ENCODE measurements at regions not wholly inside any gene's neighbourhood (a gene's known extent, or its start where the extent isn't known, plus 50 kb on each side); places are given as distances from the start of the nearest gene placed in this dataset.

DNA sequence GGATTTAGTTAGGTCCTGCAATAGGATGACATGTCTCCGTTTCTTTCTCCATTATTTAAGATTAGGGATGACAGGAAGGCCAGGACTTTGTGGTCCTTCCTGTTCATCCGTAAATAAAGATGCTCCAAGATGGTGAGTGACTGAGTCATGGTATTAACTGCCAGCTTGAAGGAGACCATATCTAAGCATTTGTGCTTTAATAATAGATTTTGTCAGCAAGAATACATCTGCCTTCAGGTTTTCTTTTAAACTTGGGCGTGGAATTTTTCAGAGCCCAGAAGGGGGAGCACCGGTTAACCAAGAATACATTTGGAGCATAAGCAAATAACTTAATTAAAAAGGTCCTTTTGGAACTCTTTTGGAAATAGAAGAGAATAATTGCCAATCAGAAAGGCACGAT lies 68.2 kb downstream of the ARHGAP35 start:
- Histone ChIP-seq H3K4me1 (0 out of 2 replicates have a peak, but pooled peaks cover 3% of the 10 kb centered on the region), H3K4me3 (no peak overlapping the region), H3K36me3 (peaks cover 8% of the 10 kb centered on the region), H3K27ac (no peak overlapping the region), H3K9me3 (replicated peaks) (no peaks in the 10 kb centered on the region), H3K27me3 (no peaks in the 10 kb centered on the region)
- DNase-seq: no peak

DNA sequence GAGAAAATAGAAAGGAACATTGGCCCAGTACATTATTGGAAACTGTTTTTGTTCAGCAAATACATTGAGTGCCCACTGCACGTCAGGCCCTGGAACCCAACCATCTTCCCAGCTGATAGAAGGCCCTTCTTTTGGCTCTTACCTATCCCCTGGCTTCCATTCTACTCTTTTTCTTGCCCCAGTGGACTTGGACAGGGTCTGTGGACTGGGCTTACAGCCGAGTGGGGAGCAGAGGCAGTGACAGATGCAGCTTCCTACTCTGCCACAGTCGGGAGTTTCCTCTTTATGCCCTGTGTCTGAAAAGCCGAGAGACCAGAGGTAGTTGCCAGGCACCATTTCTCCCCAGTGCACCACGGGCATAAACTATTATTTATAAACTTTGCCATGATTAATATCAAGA lies 70.4 kb downstream of the ARHGAP35 start:
- no peaks in the 10 kb centered on the region; the same call in 1 of the 2 replicates for H3K36me3 ChIP-seq
- H3K27ac ChIP-seq: no peak overlapping the region
- no peak for DNase-seq
- H3K4me1 ChIP-seq: 0 out of 2 replicates have a peak, but pooled peaks cover 3% of the 10 kb centered on the region
- no peaks in the 10 kb centered on the region for H3K27me3 ChIP-seq
- H3K4me3 ChIP-seq: no peak overlapping the region
- H3K9me3 ChIP-seq (replicated peaks): no peaks in the 10 kb centered on the region

GRCh38 chr19:46932346-46932745 lies 71.5 kb downstream of the ARHGAP35 start:
- H3K9me3 ChIP-seq (replicated peaks): no peaks in the 10 kb centered on the region
- DNase-seq: no peak
- H3K4me3 ChIP-seq: no peak overlapping the region
- H3K27ac ChIP-seq: no peak overlapping the region
- H3K4me1 ChIP-seq: peaks cover 3% of the 10 kb centered on the region; the same call in 1 of the 2 replicates
- no peaks in the 10 kb centered on the region for H3K27me3 ChIP-seq
- H3K36me3 ChIP-seq: no peaks in the 10 kb centered on the region; the same call in 1 of the 2 replicates

DNA sequence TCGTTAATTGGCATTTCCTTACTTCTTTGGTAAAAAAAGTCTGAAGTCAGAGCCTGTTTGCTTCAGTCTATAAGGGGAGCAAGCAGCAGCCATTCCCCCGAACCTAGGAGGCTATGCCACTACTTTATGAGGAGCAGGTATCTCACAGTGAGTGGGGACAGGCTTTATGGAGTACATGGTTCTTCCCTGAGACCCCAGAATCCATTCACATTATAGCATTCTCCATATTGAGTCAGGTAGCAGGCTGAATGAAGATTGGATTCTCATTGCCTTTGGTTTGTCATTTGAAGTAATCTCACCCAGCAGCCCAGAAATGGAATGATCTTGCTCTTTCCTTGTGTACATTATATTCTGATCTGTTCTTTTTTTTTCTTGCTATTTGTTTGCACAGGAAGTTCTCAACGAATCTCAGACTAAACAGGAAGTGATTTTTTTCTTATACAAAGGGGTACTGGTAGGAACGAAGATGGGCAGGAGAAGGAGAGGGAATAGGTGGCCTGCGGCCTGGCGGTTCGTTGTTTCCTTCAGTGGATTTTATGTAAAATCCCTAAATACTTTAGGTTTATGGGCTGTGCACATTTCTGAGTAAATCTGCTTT lies 74.4 kb downstream of the ARHGAP35 start:
- Histone ChIP-seq H3K27ac (no peak overlapping the region), H3K27me3 (no peaks in the 10 kb centered on the region), H3K4me3 (no peak overlapping the region), H3K36me3 (peaks cover 5% of the 10 kb centered on the region; the same call in 1 of the 2 replicates), H3K4me1 (peaks cover 3% of the 10 kb centered on the region; the same call in 1 of the 2 replicates), H3K9me3 (replicated peaks) (no peaks in the 10 kb centered on the region)
- no peak for DNase-seq

- Histone ChIP-seq H3K9me3 (replicated peaks) (no peaks in the 10 kb centered on the region), H3K36me3 (peaks cover 17% of the 10 kb centered on the region), H3K27me3 (no peaks in the 10 kb centered on the region), H3K27ac (no peak overlapping the region; the same call in 1 of the 2 replicates), H3K4me3 (no peak overlapping the region), H3K4me1 (peaks cover 21% of the 10 kb centered on the region)
- DNase-seq: no peak
Observed at GRCh38 chr19:46943150-46943946, 76.3 kb upstream of the NPAS1 start.

DNA sequence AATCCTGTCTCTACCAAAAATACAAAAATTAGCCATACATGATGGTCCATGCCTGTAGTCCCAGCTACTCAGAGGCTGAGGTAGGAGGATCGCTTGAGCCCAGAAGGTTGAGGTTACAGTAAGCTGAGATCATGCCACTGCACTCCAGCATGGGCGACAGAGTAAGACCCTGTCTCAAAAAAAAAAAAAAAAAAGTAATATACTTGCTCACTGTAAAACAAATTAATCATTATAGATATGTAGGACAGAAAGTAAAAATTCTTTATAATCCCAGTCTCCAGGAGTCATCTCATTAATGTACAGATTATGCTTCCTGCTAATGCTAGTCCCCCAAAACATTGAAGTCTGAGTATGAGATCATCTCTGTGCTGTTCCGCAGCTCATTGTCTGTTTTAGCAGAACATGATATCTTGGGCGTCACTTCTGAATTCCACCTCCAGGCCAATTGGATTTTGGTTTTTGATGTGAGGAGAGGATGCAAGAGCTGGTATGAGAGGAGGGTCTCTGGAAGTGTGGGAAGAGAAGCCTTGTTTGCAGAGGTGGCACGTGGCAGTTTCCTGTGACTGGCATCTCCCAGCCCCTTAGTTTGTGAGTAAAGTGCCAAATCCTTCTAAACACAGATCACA lies 75.4 kb upstream of the NPAS1 start:
- peak overlapping the region; percentile 66 for H3K27ac ChIP-seq
- no peaks in the 10 kb centered on the region for H3K9me3 ChIP-seq (replicated peaks)
- H3K36me3 ChIP-seq: peaks cover 16% of the 10 kb centered on the region
- no peaks in the 10 kb centered on the region for H3K27me3 ChIP-seq
- peak; percentile 26 to 68 for DNase-seq
- H3K4me3 ChIP-seq: peak overlapping the region; percentile 36
- H3K4me1 ChIP-seq: peaks cover 21% of the 10 kb centered on the region

DNA sequence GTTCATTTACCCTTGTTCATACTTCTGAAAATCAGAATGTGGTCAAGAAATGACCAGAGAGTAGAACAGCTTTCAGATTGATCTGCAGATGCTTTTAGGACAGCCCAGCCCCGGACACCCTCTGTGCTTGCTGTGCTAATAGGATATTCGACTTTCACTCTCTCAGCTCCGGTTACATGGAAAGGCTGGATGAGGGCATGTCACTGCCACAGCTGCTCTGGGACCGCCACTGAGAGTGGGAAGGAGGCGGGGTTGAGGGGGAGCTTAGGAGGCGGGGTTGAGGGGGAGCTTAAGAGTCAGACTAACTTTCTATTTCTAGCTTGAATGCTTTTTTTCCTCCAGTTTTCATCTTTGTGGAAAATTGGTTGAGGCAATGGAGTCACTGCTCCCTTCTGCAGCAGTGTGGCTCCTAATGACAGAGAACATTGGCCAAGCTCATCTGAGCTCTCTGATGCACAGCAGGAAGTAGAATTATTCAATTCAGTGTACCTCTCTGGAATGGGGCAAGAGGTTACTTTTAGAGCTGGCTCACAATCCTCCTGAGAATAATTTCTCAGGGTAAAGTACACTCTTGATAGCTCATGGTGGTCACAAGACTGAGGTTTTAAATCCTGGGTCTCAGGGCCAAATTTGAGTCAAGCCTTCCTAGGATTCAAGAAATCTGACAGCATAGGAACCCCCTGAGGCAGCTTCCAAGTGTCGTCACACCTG lies 74.6 kb upstream of the NPAS1 start:
- H3K4me1 ChIP-seq: peaks cover 21% of the 10 kb centered on the region
- H3K36me3 ChIP-seq: peaks cover 14% of the 10 kb centered on the region
- DNase-seq: peak; percentile 89 to 93
- peak overlapping the region; percentile 66 for H3K27ac ChIP-seq
- no peaks in the 10 kb centered on the region for H3K27me3 ChIP-seq
- H3K4me3 ChIP-seq: peak overlapping the region; percentile 36
- H3K9me3 ChIP-seq (replicated peaks): no peaks in the 10 kb centered on the region

DNA sequence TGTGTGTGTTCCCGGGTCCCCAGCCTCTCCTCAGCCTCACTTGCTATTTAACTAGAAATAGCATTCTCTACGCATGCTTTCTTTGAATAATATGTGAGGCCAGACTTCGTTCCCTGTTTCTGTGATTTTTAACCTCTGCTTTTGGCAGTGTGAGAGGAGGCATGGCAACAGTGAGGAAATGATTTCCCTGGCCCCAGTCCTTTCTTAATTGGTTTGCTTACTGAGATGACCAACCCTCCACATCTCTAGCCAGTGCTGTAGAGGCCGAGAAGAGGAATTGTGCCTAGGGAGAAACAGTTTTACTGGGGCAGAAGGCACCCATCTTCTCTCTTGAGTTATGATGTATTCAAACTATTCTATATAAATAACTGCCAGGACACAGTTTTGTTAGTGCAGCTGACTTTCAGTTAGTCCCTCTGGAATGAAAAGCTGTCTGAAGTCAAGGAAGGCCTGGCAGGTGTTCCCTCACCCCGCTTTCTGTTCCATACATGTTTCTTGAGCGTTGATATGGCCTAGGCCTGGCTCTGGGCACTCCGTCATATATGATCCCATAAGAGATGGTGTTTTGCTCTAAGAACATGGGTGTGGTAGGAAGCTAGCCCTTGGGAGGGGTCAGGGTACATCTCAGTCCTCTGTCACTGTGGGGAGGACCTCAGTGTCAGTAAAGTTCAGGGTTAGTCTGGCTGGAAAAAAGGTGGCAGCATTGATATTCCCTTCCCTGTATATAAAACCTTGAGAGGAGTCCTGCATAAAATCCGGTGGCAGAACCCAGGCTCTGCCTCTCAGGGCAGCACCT lies 73.7 kb upstream of the NPAS1 start:
- Histone ChIP-seq H3K27me3 (no peaks in the 10 kb centered on the region), H3K4me3 (no peak overlapping the region), H3K9me3 (replicated peaks) (no peaks in the 10 kb centered on the region), H3K27ac (peak overlapping the region; percentile 3; the same call in 1 of the 2 replicates), H3K36me3 (peaks cover 12% of the 10 kb centered on the region), H3K4me1 (peaks cover 21% of the 10 kb centered on the region)
- no peak for DNase-seq

GRCh38 chr19:46946611-46947238 lies 72.9 kb upstream of the NPAS1 start:
- Histone ChIP-seq H3K27ac (no peak overlapping the region), H3K27me3 (no peaks in the 10 kb centered on the region), H3K9me3 (replicated peaks) (no peaks in the 10 kb centered on the region), H3K4me3 (no peak overlapping the region), H3K36me3 (peaks cover 12% of the 10 kb centered on the region), H3K4me1 (peaks cover 21% of the 10 kb centered on the region)
- no peak for DNase-seq

DNA sequence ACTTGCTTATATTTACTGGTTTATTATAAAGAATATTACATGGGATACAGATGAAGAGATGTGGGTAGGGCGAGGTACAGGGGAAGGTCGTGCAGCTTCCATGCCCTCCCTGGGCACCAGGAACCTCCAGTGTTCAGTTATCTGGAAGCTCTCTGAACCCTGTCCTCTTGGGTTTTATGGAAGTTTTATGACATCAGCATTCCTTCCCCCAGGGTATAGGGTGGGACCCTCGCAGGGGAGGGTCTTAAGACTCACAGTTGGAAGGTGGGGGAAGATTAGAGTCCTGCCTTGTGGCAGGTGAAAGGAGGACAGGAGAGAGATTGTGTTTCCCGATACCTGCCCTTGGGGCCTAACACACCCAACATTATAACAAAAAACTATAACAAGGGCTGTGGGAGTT lies 71.8 kb upstream of the NPAS1 start:
- H3K9me3 ChIP-seq (replicated peaks): no peaks in the 10 kb centered on the region
- H3K27me3 ChIP-seq: no peaks in the 10 kb centered on the region
- H3K27ac ChIP-seq: no peak overlapping the region
- H3K4me3 ChIP-seq: no peak overlapping the region
- peaks cover 15% of the 10 kb centered on the region; the same call in 1 of the 2 replicates for H3K36me3 ChIP-seq
- peaks cover 21% of the 10 kb centered on the region for H3K4me1 ChIP-seq
- no peak for DNase-seq

- Histone ChIP-seq H3K9me3 (replicated peaks) (no peaks in the 10 kb centered on the region), H3K4me1 (peaks cover 7% of the 10 kb centered on the region), H3K4me3 (no peak overlapping the region), H3K27me3 (no peaks in the 10 kb centered on the region), H3K27ac (no peak overlapping the region), H3K36me3 (peaks cover 23% of the 10 kb centered on the region; the same call in 1 of the 2 replicates)
- peak in 1 of 2 experiments; percentile 11 for DNase-seq
Observed at GRCh38 chr19:46950526-46951170, 69.0 kb upstream of the NPAS1 start.

GRCh38 chr19:46951171-46951986 lies 68.3 kb upstream of the NPAS1 start:
- no peak for DNase-seq

More at GRCh38 chr19:46951171-46951986, 68.3 kb upstream of the NPAS1 start:
- H3K36me3 ChIP-seq: peaks cover 25% of the 10 kb centered on the region; the same call in 1 of the 2 replicates
- H3K27ac ChIP-seq: no peak overlapping the region
- no peaks in the 10 kb centered on the region for H3K9me3 ChIP-seq (replicated peaks)
- no peaks in the 10 kb centered on the region for H3K4me1 ChIP-seq
- H3K4me3 ChIP-seq: no peak overlapping the region
- H3K27me3 ChIP-seq: no peaks in the 10 kb centered on the region

Measured in SJCRH30 (cell line).